Muscle layer of colon (tissue), 2 donors: ENCODE measurements at regions not wholly inside any gene's neighbourhood (a gene's known extent, or its start where the extent isn't known, plus 50 kb on each side); places are given as distances from the start of the nearest gene placed in this dataset.
"Not testable (repeated sequence)": the region's sequence is repeated elsewhere in the genome, so short reads cannot be mapped to it uniquely, and the experiment has no call there.

Experiments
- H3K27ac ChIP-seq: one replicate; pipeline ENCODE4 v1.7.0; 2013; ENCODE audit warnings: low read depth, mild to moderate bottlenecking, low read length, moderate library complexity
- H3K27me3 ChIP-seq, 2 donors: one replicate each; pipeline ENCODE4 v1.7.0; 2013; ENCODE audit warnings: low read length in 2 of 2, mild to moderate bottlenecking in 2 of 2; ENCODE audit not compliant: insufficient read depth in 2 of 2, control insufficient read depth in 1 of 2
- H3K36me3 ChIP-seq: one replicate; pipeline ENCODE4 v1.7.0; 2013; ENCODE audit warnings: mild to moderate bottlenecking, low read length; ENCODE audit not compliant: insufficient read depth
- H3K4me1 ChIP-seq: one replicate; pipeline ENCODE4 v1.7.0; 2013; ENCODE audit warnings: mild to moderate bottlenecking, low read length; ENCODE audit not compliant: insufficient read depth
- H3K4me3 ChIP-seq, 2 donors: one replicate each; pipeline ENCODE4 v1.7.0; 2013; ENCODE audit warnings: low read length in 2 of 2, low read depth in 1 of 2, mild to moderate bottlenecking in 1 of 2, moderate library complexity in 1 of 2
- H3K9ac ChIP-seq: one replicate; pipeline ENCODE4 v1.7.0; 2013; ENCODE audit warnings: low read length
- H3K9me3 ChIP-seq: one replicate; pipeline ENCODE4 v1.7.0; 2013; ENCODE audit warnings: mild to moderate bottlenecking, low read length
- donor health status: abdominal sarcoma.
- donor health status: Adenocarcinoma of cecum.

- Histone ChIP-seq H3K27me3 (no peaks in the 10 kb centered on the region), H3K9me3 (no peaks in the 10 kb centered on the region)
Observed at GRCh38 chr10:64873959-64874358, 1352.8 kb downstream of the REEP3 start.

DNA sequence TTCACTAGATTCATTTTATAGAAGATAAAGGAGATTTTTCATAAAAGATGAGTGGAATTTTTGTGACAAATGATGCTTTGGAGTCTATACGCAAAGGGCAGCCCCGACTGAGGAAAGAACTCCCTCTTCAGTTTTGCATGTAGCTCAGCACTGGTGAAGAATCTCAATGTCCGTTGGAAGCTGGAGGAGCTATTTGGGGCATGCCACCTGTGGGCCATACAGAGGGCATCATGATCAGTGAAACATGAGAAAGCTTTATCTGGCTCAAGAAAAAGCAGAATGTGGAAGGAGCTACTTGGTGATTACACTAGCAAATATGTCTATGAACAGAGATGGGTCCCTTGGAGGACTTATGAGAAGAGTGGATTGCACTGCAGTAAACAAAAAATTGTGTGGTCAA is 1359.3 kb downstream of the REEP3 start:
- Histone ChIP-seq H3K9me3 (no peaks in the 10 kb centered on the region), H3K9ac (no peak overlapping the region), H3K36me3 (no peaks in the 10 kb centered on the region), H3K27me3 (no peaks in the 10 kb centered on the region), H3K4me3 (no peak overlapping the region), H3K27ac (no peak overlapping the region), H3K4me1 (no peaks in the 10 kb centered on the region)

More at GRCh38 chr10:64873959-64874358, 1352.8 kb downstream of the REEP3 start:
- Histone ChIP-seq H3K9ac (no peak overlapping the region), H3K36me3 (no peaks in the 10 kb centered on the region), H3K4me3 (no peak overlapping the region), H3K4me1 (no peaks in the 10 kb centered on the region), H3K27ac (no peak overlapping the region)

GRCh38 chr10:64881257-64881656 is 1360.1 kb downstream of the REEP3 start:
- Histone ChIP-seq H3K4me3 (no peak overlapping the region), H3K9me3 (no peaks in the 10 kb centered on the region), H3K36me3 (no peaks in the 10 kb centered on the region), H3K27me3 (no peaks in the 10 kb centered on the region), H3K9ac (no peak overlapping the region), H3K4me1 (no peaks in the 10 kb centered on the region), H3K27ac (no peak overlapping the region)

- H3K4me1 ChIP-seq, result no peaks in the 10 kb centered on the region
- H3K27ac ChIP-seq, result no peak overlapping the region
- no peak overlapping the region for H3K9ac ChIP-seq
- no peaks in the 10 kb centered on the region for H3K9me3 ChIP-seq
- H3K4me3 ChIP-seq, result no peak overlapping the region
- no peaks in the 10 kb centered on the region for H3K27me3 ChIP-seq
- no peaks in the 10 kb centered on the region for H3K36me3 ChIP-seq
Observed at GRCh38 chr10:64896582-64896981, 1375.4 kb downstream of the REEP3 start.

DNA sequence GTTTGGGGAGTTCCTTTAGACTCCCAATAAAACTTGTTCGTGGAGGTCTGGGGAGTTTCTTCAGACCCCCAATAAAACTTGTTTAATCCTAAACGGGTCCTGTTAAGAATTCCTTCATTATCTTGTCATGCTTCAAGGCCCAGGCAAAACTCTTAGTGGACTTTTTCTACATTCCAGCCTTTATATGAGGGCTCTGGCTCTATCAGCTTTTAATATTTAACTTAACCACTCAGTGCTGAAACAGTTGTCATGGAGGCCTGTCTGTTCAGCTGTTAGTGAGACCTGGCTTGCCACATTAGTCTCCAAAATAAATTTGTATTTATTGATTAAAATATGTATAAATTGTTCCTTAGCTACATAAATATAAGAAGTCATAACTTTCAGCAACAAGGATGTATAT is 1385.1 kb downstream of the REEP3 start:
- not testable (repeated sequence) for H3K27me3 ChIP-seq, H3K9me3 ChIP-seq

GRCh38 chr10:64924306-64924705 is 1403.1 kb downstream of the REEP3 start:
- H3K4me3 ChIP-seq, H3K36me3 ChIP-seq, H3K27me3 ChIP-seq, H3K27ac ChIP-seq, H3K9ac ChIP-seq, H3K4me1 ChIP-seq, H3K9me3 ChIP-seq: not testable (repeated sequence)

More for the DNA sequence above, 1385.1 kb downstream of the REEP3 start:
- H3K9ac ChIP-seq, H3K4me3 ChIP-seq, H3K4me1 ChIP-seq, H3K27ac ChIP-seq, H3K36me3 ChIP-seq: not testable (repeated sequence)

GRCh38 chr10:64952042-64952441 is 1430.8 kb downstream of the REEP3 start:
- Histone ChIP-seq H3K27ac (no peak overlapping the region), H3K27me3 (no peaks in the 10 kb centered on the region), H3K9ac (no peak overlapping the region), H3K9me3 (no peaks in the 10 kb centered on the region), H3K36me3 (no peaks in the 10 kb centered on the region), H3K4me3 (no peak overlapping the region), H3K4me1 (no peaks in the 10 kb centered on the region)

GRCh38 chr10:64956441-64956840 is 1435.2 kb downstream of the REEP3 start:
- Histone ChIP-seq H3K36me3 (no peaks in the 10 kb centered on the region), H3K27ac (no peak overlapping the region), H3K9ac (no peak overlapping the region), H3K4me1 (no peaks in the 10 kb centered on the region), H3K9me3 (no peaks in the 10 kb centered on the region), H3K4me3 (no peak overlapping the region), H3K27me3 (no peaks in the 10 kb centered on the region)

DNA sequence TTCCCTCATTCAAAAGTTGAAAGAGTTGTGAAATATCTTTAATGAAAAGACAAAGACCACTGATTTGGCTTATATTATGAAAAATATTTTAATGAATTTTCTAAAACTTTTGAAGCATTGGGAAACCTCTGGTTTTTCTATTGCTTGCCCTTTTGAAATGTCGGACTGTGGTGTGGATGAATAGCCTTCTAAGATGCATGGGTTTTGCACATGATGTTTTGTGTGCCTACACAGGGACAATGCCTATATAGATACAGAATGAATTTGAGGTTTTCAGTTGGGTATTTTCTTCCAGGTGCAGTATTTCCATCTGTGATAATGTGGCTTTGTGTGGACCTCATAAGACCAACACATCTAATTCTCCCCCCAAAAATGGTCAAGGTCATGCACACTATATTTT is 1437.9 kb downstream of the REEP3 start:
- Histone ChIP-seq H3K4me3 (no peak overlapping the region), H3K36me3 (no peaks in the 10 kb centered on the region), H3K9me3 (no peaks in the 10 kb centered on the region), H3K4me1 (no peaks in the 10 kb centered on the region), H3K27ac (no peak overlapping the region), H3K9ac (no peak overlapping the region), H3K27me3 (no peaks in the 10 kb centered on the region)

GRCh38 chr10:64959883-64960282 is 1438.7 kb downstream of the REEP3 start:
- Histone ChIP-seq H3K4me1 (no peaks in the 10 kb centered on the region), H3K9ac (no peak overlapping the region), H3K4me3 (no peak overlapping the region), H3K27ac (no peak overlapping the region), H3K27me3 (no peaks in the 10 kb centered on the region), H3K36me3 (no peaks in the 10 kb centered on the region), H3K9me3 (no peaks in the 10 kb centered on the region)

- Histone ChIP-seq H3K9ac (no peak overlapping the region), H3K4me1 (no peaks in the 10 kb centered on the region), H3K27ac (no peak overlapping the region), H3K9me3 (no peaks in the 10 kb centered on the region), H3K27me3 (no peaks in the 10 kb centered on the region), H3K36me3 (no peaks in the 10 kb centered on the region), H3K4me3 (no peak overlapping the region)
Observed at GRCh38 chr10:64973391-64973790, 1452.2 kb downstream of the REEP3 start.

GRCh38 chr10:64976150-64976549 is 1454.9 kb downstream of the REEP3 start:
- Histone ChIP-seq H3K9me3 (no peaks in the 10 kb centered on the region), H3K27me3 (no peaks in the 10 kb centered on the region), H3K9ac (no peak overlapping the region), H3K4me3 (no peak overlapping the region), H3K4me1 (no peaks in the 10 kb centered on the region), H3K36me3 (no peaks in the 10 kb centered on the region), H3K27ac (no peak overlapping the region)
